ENCODE measurements at regions not wholly inside any gene's neighbourhood (a gene's known extent, or its start where the extent isn't known, plus 50 kb on each side); places are given as distances from the start of the nearest gene placed in this dataset.

GRCh38 chrX:147737690-147738089 is 174.0 kb upstream of the FMR1 start:
- POLR2A ChIA-PET (ENCODE audit: unreplicated experiment), result no interaction called here
- no peak overlapping the region for H2AK5ac ChIP-seq (ENCODE audit: low read depth, low read length)
- peaks cover 4% of the 10 kb centered on the region; the same call in 1 of the 2 replicates for H3K9me3 ChIP-seq (ENCODE audit: control insufficient read depth, insufficient read depth, low read length)
- no peak overlapping the region for H3K56ac ChIP-seq (ENCODE audit: extremely low read depth, insufficient read depth, low read length)
- no CpG with 5 or more reads among the region's 3 CpGs for WGBS, 2 experiments (ENCODE audit: extremely low coverage in 2 of 2, insufficient read length in 1 of 2)
- no peaks in the 10 kb centered on the region for H3K9me1 ChIP-seq (ENCODE audit: insufficient read depth, low read length)
- no peak overlapping the region for H3K27ac ChIP-seq (ENCODE audit: insufficient read depth, low read length)
- TF ChIP-seq ELK1 (IDR thresholded peaks at IDR 0.05; ENCODE audit: borderline replicate concordance, low read depth, low read length), result no peak
- peak; percentile 41 for TF ChIP-seq CEBPB (IDR thresholded peaks at IDR 0.05; ENCODE audit: low read depth, low read length)
- TF ChIP-seq SMC3 (IDR thresholded peaks at IDR 0.05; ENCODE audit: low read depth, low read length), result no peak
- TF ChIP-seq RFX5 (IDR thresholded peaks at IDR 0.05; ENCODE audit: low read depth, low read length), result no peak
- no peak for TF ChIP-seq CTCF (conservative IDR thresholded peaks at IDR 0.05; ENCODE audit: low read depth, low read length)
- CTCF ChIA-PET, result no interaction called here
- no peak overlapping the region for H3K14ac ChIP-seq (replicated peaks; ENCODE audit: low read depth, low read length)
- H3K18ac ChIP-seq (ENCODE audit: low read depth, low read length), result no peak overlapping the region
- no peak overlapping the region for H3K4me2 ChIP-seq (ENCODE audit: low read depth, low read length)
- no peak overlapping the region for H2AFZ ChIP-seq (replicated peaks; ENCODE audit: low read length, poor library complexity)
- H2BK20ac ChIP-seq (ENCODE audit: low read depth, low read length), result no peak overlapping the region
- H4K91ac ChIP-seq (ENCODE audit: insufficient read depth, low read depth, low read length), result no peak overlapping the region
- no peak overlapping the region for H3K4ac ChIP-seq (ENCODE audit: low read depth, low read length)
- H4K20me1 ChIP-seq (ENCODE audit: insufficient read depth, low read length), result no peaks in the 10 kb centered on the region
- H3K27me3 ChIP-seq (ENCODE audit: control insufficient read depth, insufficient read depth, low read length), result no peaks in the 10 kb centered on the region
- H3K36me3 ChIP-seq (ENCODE audit: control insufficient read depth, insufficient read depth, low read length), result no peaks in the 10 kb centered on the region
- H2BK5ac ChIP-seq (ENCODE audit: low read depth, low read length, poor library complexity, severe bottlenecking), result no peak overlapping the region
- in situ Hi-C loops (cut with MboI; ENCODE audit: low sequenced_read_pairs), result no loop called here
- BruUV-seq (replicated peaks), result no TSS peak
- H4K5ac ChIP-seq (ENCODE audit: low read depth, low read length), result no peak overlapping the region
- dilution Hi-C loops (cut with HindIII; ENCODE audit: low sequenced_read_pairs, unreplicated experiment), result no loop called here
- H3K4me3 ChIP-seq (ENCODE audit: insufficient read depth, low read depth, low read length), result no peak overlapping the region
- no peak overlapping the region for H3K9ac ChIP-seq (ENCODE audit: low read depth, low read length)
- no peak overlapping the region for H3K23ac ChIP-seq (ENCODE audit: low read depth, low read length)
- H2AK9ac ChIP-seq (replicated peaks; ENCODE audit: low read depth, low read length, poor library complexity), result no peak overlapping the region
- H2BK15ac ChIP-seq (ENCODE audit: low read depth, low read length), result no peak overlapping the region
- H4K8ac ChIP-seq (ENCODE audit: low read depth in 2 of 2, low read length in 2 of 2), result no peak overlapping the region
- no peaks in the 10 kb centered on the region for H3K4me1 ChIP-seq (ENCODE audit: control insufficient read depth, insufficient read depth, low read length)
- H3K79me1 ChIP-seq (ENCODE audit: low read depth in 1 of 2, low read length in 2 of 2), result no peaks in the 10 kb centered on the region
- intact Hi-C loops (cut with micrococcal nuclease), result no loop called here
- H2BK120ac ChIP-seq (ENCODE audit: low read depth, low read length), result no peak overlapping the region
- ATAC-seq (ENCODE audit: low read depth) (no peak), DNase-seq (no peak)

Data from IMR-90 (cell line).